ENCODE measurements at regions not wholly inside any gene's neighbourhood (a gene's known extent, or its start where the extent isn't known, plus 50 kb on each side); places are given as distances from the start of the nearest gene placed in this dataset.

- TF ChIP-seq POLR2A (IDR thresholded peaks at IDR 0.05) (no peak), CTCF (IDR thresholded peaks at IDR 0.05) (no peak)
Observed at GRCh38 chrY:13069111-13069510, 164.4 kb downstream of the DDX3Y start.

Measured in gastroesophageal sphincter (tissue), 3 donors.